WTC11 (cell line): ENCODE measurements at regions not wholly inside any gene's neighbourhood (a gene's known extent, or its start where the extent isn't known, plus 50 kb on each side); places are given as distances from the start of the nearest gene placed in this dataset.

ENCODE experiments used
- ATAC-seq: fragments of 200-7000 bp; cut with Tn5 transposase; 2 replicates; pipeline ENCODE4 v1.10.0; 2021; ENCODE audit warnings: mild to moderate bottlenecking, moderate library complexity
- CTCF ChIA-PET: fragments of 300-600 bp; sonication (Branson Sonifier 250); formaldehyde crosslinking; loops from one replicate; lab custom pipeline; 2021; ENCODE audit warnings: antibody characterized with exemption; lab: Charles Lee
- POLR2A ChIA-PET: fragments of 350-600 bp; sonication (Branson Sonifier 250); formaldehyde crosslinking; loops from one replicate; lab custom pipeline; 2021; ENCODE audit warnings: antibody characterized with exemption; lab: Charles Lee
- DNase-seq: peaks from one replicate; pipeline ENCODE4 v3.0.0; 2021; ENCODE audit warnings: low spot score
- H3K27ac Mint-ChIP-seq: 2 replicates; pipeline ENCODE4 v1.8.0; 2021; ENCODE audit warnings: mixed read lengths
- H3K27me3 Mint-ChIP-seq: 2 replicates; pipeline ENCODE4 v1.8.0; 2021; ENCODE audit warnings: low read depth, mild to moderate bottlenecking, moderate library complexity, mixed read lengths
- H3K36me3 Mint-ChIP-seq: 2 replicates; pipeline ENCODE4 v1.8.0; 2021; ENCODE audit warnings: mixed read lengths
- H3K4me1 Mint-ChIP-seq: 2 replicates; pipeline ENCODE4 v1.8.0; 2022; ENCODE audit warnings: mixed read lengths
- H3K4me3 Mint-ChIP-seq: 2 replicates; pipeline ENCODE4 v1.8.0; 2021; ENCODE audit warnings: mild to moderate bottlenecking, moderate library complexity, mixed read lengths
- H3K9me3 Mint-ChIP-seq: 2 replicates; pipeline ENCODE4 v1.8.0; 2021; ENCODE audit warnings: mixed read lengths
- E2F1 ChIP-seq: sonication (generic); formaldehyde crosslinking; IDR thresholded peaks from 2 replicates; pipeline ENCODE4 v1.8.0; 2022; ENCODE audit warnings: mild to moderate bottlenecking, missing genetic modification reagents
- ETV6 ChIP-seq: sonication (generic); formaldehyde crosslinking; IDR thresholded peaks from 2 replicates; pipeline ENCODE4 v1.8.1; 2022; ENCODE audit warnings: mild to moderate bottlenecking, missing genetic modification reagents
- GABPB1 ChIP-seq: sonication (generic); formaldehyde crosslinking; IDR thresholded peaks from 2 replicates; pipeline ENCODE4 v1.8.1; 2023; ENCODE audit warnings: mild to moderate bottlenecking, missing genetic modification reagents
- GRHL2 ChIP-seq: fragments of 250-450 bp; sonication (Bioruptor Pico); IDR thresholded peaks from 2 replicates; pipeline ENCODE4 v1.8.0; 2022; ENCODE audit warnings: mild to moderate bottlenecking, moderate library complexity; ENCODE audit not compliant: insufficient replicate concordance, severe bottlenecking
- HMGA2 ChIP-seq: fragments of 250-450 bp; sonication (Bioruptor Pico); IDR thresholded peaks from 2 replicates; pipeline ENCODE4 v1.4.0; 2021; ENCODE audit warnings: mild to moderate bottlenecking, moderate library complexity
- IRF2 ChIP-seq: sonication (generic); formaldehyde crosslinking; IDR thresholded peaks from 2 replicates; pipeline ENCODE4 v1.8.0; 2022; ENCODE audit warnings: low read depth, missing genetic modification reagents, borderline replicate concordance
- KAT7 ChIP-seq: sonication (generic); formaldehyde crosslinking; IDR thresholded peaks from 2 replicates; pipeline ENCODE4 v1.8.1; 2023; ENCODE audit warnings: missing genetic modification reagents, mild to moderate bottlenecking, borderline replicate concordance
- MYBL2 ChIP-seq: sonication (generic); formaldehyde crosslinking; IDR thresholded peaks from 2 replicates; pipeline ENCODE4 v1.8.1; 2023; ENCODE audit warnings: mild to moderate bottlenecking, moderate library complexity, missing genetic modification reagents
- PRDM15 ChIP-seq: sonication (generic); formaldehyde crosslinking; IDR thresholded peaks from 2 replicates; pipeline ENCODE4 v1.8.0; 2022; ENCODE audit warnings: missing genetic modification reagents
- RORB ChIP-seq: fragments of 250-450 bp; sonication (Bioruptor Pico); IDR thresholded peaks from 2 replicates; pipeline ENCODE4 v1.9.0; 2021; ENCODE audit warnings: mild to moderate bottlenecking
- SMAD4 ChIP-seq: sonication (generic); formaldehyde crosslinking; IDR thresholded peaks from 2 replicates; pipeline ENCODE4 v1.8.0; 2022; ENCODE audit warnings: mild to moderate bottlenecking, missing genetic modification reagents
- USF1 ChIP-seq: sonication (generic); formaldehyde crosslinking; IDR thresholded peaks from 2 replicates; pipeline ENCODE4 v1.8.0; 2022; ENCODE audit warnings: mild to moderate bottlenecking, missing genetic modification reagents
- ZNF263 ChIP-seq: sonication (generic); formaldehyde crosslinking; IDR thresholded peaks from 2 replicates; pipeline ENCODE4 v1.8.1; 2022; ENCODE audit warnings: low read depth, mild to moderate bottlenecking, moderate library complexity, missing genetic modification reagents
- ZNF396 ChIP-seq: fragments of 250-450 bp; sonication (Bioruptor Pico); IDR thresholded peaks from 2 replicates; pipeline ENCODE4 v1.8.0; 2021; ENCODE audit warnings: mild to moderate bottlenecking, moderate library complexity, borderline replicate concordance
- ZNF416 ChIP-seq: fragments of 250-450 bp; sonication (Bioruptor Pico); IDR thresholded peaks from 2 replicates; pipeline ENCODE4 v1.9.0; 2021; ENCODE audit warnings: mild to moderate bottlenecking, inconsistent platforms
- TF ChIP-seq, protein P1 (sequence below): sonication (generic); formaldehyde crosslinking; IDR thresholded peaks from 2 replicates; pipeline ENCODE4 v1.8.1; 2022; ENCODE audit warnings: low read depth, mild to moderate bottlenecking, moderate library complexity, missing genetic modification reagents, borderline replicate concordance
- TF ChIP-seq, protein P2 (sequence below): fragments of 250-450 bp; sonication (Bioruptor Pico); conservative IDR thresholded peaks from 2 replicates; pipeline ENCODE4 v1.9.0; 2021; ENCODE audit warnings: mild to moderate bottlenecking
- TF ChIP-seq, protein P3 (sequence below): sonication (generic); formaldehyde crosslinking; conservative IDR thresholded peaks from 2 replicates; pipeline ENCODE4 v1.8.1; 2023; ENCODE audit warnings: mild to moderate bottlenecking, low read depth, missing genetic modification reagents, moderate library complexity

GRCh38 chr5:68630354-68630753 is 414.8 kb downstream of the PIK3R1 start:
- no peak overlapping the region for H3K27ac Mint-ChIP-seq
- ATAC-seq, result no peak
- ChIA-PET CTCF (no interaction called here), POLR2A (no interaction called here)
- H3K27me3 Mint-ChIP-seq, result no peaks in the 10 kb centered on the region
- no peak for DNase-seq
- no peak overlapping the region for H3K4me3 Mint-ChIP-seq
- peaks cover 11% of the 10 kb centered on the region for H3K9me3 Mint-ChIP-seq
- no peaks in the 10 kb centered on the region for H3K36me3 Mint-ChIP-seq
- TF ChIP-seq ZNF263 (CRISPR knock-in tag), result no peak
- peaks cover 30% of the 10 kb centered on the region for H3K4me1 Mint-ChIP-seq

DNA sequence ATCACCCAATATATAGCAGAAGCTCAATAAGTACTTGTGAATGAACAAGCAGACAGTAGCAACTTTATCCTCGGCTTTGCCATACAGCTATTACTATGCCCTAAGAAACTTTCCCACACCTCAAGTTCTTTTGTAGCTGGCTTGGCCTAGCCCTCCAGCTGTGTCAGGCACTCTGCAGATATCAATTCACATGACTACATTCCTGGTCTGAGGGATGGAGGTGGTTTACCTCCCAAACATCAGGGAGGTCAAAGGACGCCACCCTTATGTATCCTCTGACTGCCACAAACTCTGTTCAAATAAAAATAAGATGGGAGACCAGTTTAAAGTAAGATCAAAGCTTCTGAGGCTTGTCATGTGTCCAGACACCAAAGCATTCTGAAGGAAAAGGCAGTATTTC is 416.3 kb downstream of the PIK3R1 start:
- ChIA-PET POLR2A (no interaction called here), CTCF (no interaction called here)
- no peak for ATAC-seq
- Mint-ChIP-seq H3K4me1 (peaks cover 30% of the 10 kb centered on the region), H3K27me3 (no peaks in the 10 kb centered on the region), H3K27ac (no peak overlapping the region), H3K4me3 (no peak overlapping the region), H3K36me3 (no peaks in the 10 kb centered on the region), H3K9me3 (peaks cover 11% of the 10 kb centered on the region)
- no peak for DNase-seq
- TF ChIP-seq GRHL2 (CRISPR knock-in tag) (no peak), IRF2 (CRISPR knock-in tag) (no peak), USF1 (no peak), SMAD4 (no peak), RORB (CRISPR knock-in tag) (no peak), KAT7 (no peak), E2F1 (CRISPR knock-in tag) (no peak), ETV6 (CRISPR knock-in tag) (no peak), GABPB1 (no peak), ZNF396 (CRISPR knock-in tag) (no peak), MYBL2 (CRISPR knock-in tag) (no peak)

- no peak overlapping the region for H3K27ac Mint-ChIP-seq
- H3K27me3 Mint-ChIP-seq, result no peaks in the 10 kb centered on the region
- CTCF ChIA-PET, result no interaction called here
- H3K4me1 Mint-ChIP-seq, result peaks cover 21% of the 10 kb centered on the region
- TF ChIP-seq PRDM15 (CRISPR knock-in tag) (no peak), ZNF416 (CRISPR knock-in tag) (no peak), HMGA2 (CRISPR knock-in tag) (no peak)
- TF ChIP-seq, protein P1, sequence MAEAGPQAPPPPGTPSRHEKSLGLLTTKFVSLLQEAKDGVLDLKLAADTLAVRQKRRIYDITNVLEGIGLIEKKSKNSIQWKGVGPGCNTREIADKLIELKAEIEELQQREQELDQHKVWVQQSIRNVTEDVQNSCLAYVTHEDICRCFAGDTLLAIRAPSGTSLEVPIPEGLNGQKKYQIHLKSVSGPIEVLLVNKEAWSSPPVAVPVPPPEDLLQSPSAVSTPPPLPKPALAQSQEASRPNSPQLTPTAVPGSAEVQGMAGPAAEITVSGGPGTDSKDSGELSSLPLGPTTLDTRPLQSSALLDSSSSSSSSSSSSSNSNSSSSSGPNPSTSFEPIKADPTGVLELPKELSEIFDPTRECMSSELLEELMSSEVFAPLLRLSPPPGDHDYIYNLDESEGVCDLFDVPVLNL (CRISPR knock-in tag), result no peak
- TF ChIP-seq, protein P2, sequence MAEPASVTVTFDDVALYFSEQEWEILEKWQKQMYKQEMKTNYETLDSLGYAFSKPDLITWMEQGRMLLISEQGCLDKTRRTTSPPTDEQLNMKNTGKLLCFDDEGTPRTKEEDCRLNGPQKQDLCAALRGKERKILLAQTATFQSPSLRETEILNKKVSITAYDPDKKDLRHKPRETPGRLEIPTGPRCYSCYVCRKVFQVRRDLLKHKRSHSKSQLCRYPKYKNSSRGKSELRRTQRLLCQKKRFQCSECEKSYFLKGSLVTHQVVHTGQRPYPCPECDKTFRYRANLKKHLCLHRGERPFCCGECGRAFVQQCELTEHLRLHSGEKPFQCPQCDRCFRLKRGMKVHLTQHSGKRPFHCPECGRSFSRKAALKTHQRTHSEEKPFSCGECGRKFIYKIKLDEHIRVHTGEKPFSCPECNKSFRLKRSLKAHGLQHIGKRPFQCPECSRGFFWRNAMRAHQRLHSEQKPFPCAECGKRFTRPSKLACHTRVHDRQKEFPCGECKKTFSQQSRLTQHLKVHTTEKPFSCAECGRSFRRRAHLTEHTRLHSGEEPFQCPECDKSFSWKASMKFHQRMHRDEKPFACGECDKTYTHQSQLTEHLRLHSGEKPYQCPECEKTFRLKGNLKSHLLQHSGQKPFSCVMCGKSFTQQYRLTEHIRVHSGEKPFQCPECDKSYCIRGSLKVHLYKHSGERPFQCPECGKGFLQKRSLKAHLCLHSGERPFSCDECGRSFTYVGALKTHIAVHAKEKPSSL (CRISPR knock-in tag), result no peak
- TF ChIP-seq, protein P3, sequence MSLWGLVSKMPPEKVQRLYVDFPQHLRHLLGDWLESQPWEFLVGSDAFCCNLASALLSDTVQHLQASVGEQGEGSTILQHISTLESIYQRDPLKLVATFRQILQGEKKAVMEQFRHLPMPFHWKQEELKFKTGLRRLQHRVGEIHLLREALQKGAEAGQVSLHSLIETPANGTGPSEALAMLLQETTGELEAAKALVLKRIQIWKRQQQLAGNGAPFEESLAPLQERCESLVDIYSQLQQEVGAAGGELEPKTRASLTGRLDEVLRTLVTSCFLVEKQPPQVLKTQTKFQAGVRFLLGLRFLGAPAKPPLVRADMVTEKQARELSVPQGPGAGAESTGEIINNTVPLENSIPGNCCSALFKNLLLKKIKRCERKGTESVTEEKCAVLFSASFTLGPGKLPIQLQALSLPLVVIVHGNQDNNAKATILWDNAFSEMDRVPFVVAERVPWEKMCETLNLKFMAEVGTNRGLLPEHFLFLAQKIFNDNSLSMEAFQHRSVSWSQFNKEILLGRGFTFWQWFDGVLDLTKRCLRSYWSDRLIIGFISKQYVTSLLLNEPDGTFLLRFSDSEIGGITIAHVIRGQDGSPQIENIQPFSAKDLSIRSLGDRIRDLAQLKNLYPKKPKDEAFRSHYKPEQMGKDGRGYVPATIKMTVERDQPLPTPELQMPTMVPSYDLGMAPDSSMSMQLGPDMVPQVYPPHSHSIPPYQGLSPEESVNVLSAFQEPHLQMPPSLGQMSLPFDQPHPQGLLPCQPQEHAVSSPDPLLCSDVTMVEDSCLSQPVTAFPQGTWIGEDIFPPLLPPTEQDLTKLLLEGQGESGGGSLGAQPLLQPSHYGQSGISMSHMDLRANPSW (CRISPR knock-in tag), result no peak
- no peak overlapping the region for H3K4me3 Mint-ChIP-seq
- DNase-seq (no peak), ATAC-seq (no peak)
- POLR2A ChIA-PET, result no interaction called here
- H3K9me3 Mint-ChIP-seq, result no peaks in the 10 kb centered on the region
- no peaks in the 10 kb centered on the region for H3K36me3 Mint-ChIP-seq
Measured at GRCh38 chr5:68641211-68641610, 425.7 kb downstream of the PIK3R1 start.
